ENCODE measurements at regions not wholly inside any gene's neighbourhood (a gene's known extent, or its start where the extent isn't known, plus 50 kb on each side); places are given as distances from the start of the nearest gene placed in this dataset.

DNA sequence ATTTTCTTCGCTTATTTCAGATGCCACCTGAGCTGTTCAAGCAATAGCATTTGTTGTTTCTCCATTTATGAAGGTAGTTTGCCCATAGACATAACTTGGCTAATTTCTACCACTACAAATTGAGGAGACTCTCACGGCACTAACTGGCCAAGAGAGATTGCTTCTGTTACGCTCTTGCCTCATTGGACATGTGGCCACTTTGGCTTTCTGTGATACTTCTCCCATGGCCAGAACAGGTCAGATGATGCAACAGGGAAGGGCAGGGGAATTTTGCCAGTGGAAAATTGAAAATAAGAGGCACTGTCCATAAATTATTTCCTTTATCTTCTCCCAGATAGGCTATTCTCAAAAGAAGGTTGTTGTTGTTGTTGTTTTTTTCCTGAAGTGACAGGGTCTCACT, 1633.3 kb upstream of the LRRTM3 start:
- TF ChIP-seq YY1 (IDR thresholded peaks at IDR 0.05; ENCODE audit: insufficient read depth, insufficient read length) = no peak
- TF ChIP-seq SUZ12 (IDR thresholded peaks at IDR 0.05; ENCODE audit: extremely low read depth, insufficient read depth, insufficient read length) = no peak

Measured in NT2/D1 (cell line).